ENCODE measurements at regions not wholly inside any gene's neighbourhood (a gene's known extent, or its start where the extent isn't known, plus 50 kb on each side); places are given as distances from the start of the nearest gene placed in this dataset.

- TF ChIP-seq, protein P1, sequence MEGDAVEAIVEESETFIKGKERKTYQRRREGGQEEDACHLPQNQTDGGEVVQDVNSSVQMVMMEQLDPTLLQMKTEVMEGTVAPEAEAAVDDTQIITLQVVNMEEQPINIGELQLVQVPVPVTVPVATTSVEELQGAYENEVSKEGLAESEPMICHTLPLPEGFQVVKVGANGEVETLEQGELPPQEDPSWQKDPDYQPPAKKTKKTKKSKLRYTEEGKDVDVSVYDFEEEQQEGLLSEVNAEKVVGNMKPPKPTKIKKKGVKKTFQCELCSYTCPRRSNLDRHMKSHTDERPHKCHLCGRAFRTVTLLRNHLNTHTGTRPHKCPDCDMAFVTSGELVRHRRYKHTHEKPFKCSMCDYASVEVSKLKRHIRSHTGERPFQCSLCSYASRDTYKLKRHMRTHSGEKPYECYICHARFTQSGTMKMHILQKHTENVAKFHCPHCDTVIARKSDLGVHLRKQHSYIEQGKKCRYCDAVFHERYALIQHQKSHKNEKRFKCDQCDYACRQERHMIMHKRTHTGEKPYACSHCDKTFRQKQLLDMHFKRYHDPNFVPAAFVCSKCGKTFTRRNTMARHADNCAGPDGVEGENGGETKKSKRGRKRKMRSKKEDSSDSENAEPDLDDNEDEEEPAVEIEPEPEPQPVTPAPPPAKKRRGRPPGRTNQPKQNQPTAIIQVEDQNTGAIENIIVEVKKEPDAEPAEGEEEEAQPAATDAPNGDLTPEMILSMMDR (IDR thresholded peaks at IDR 0.05; ENCODE audit: low read depth, low read length, poor library complexity, severe bottlenecking), result no peak
- TF ChIP-seq EZH2phosphoT487 (IDR thresholded peaks at IDR 0.05; ENCODE audit: borderline replicate concordance, low read length), result no peak
Measured at GRCh38 chr16:73848993-73849392, 447.6 kb upstream of the PSMD7 start.

Measured in DOHH2 (cell line).